Putamen (tissue), 1 donor: ENCODE measurements at regions not wholly inside any gene's neighbourhood (a gene's known extent, or its start where the extent isn't known, plus 50 kb on each side); places are given as distances from the start of the nearest gene placed in this dataset.
"Not testable (repeated sequence)": the region's sequence is repeated elsewhere in the genome, so short reads cannot be mapped to it uniquely, and the experiment has no call there.

Experiments used
- DNase-seq: peaks from one replicate; pipeline ENCODE4 v3.0.0-alpha.2; 2016; ENCODE audit warnings: low spot score

GRCh38 chr4:78660559-78660958 is 109.0 kb downstream of the ANXA3 start:
- DNase-seq: no peak

- DNase-seq: no peak
These were observed 109.6 kb downstream of the ANXA3 start for GRCh38 chr4:78661086-78661690.

DNA sequence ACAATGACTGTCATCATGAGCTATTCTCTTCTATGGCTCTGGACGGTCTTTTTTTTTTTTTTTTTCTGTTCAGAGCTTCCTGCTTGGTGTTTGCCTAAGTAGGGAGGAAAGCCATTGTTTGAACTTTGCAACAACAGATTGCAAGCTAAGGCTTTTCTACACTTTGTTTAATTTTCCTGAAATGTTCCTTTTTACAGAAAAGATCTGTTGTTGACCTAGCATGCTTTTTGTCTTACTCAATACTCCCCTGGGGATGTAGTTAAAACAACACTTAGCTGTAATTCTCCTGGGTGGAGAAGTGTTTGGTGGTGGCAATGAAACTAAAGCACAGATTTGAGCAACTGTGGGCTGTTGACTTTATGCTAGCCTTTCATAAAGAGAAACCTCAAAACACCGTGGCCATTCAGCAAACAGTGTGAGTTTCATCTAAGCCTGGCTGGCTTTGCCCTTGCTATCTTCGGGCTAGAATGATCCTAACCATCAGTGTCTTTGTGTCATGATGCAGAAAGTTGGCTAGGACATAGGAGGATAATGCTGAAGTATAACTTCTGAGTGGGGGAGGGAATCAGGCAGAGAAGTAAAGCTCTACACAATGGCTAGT is 110.5 kb downstream of the ANXA3 start:
- DNase-seq: no peak

GRCh38 chr4:78662658-78663057 is 111.1 kb downstream of the ANXA3 start:
- no peak for DNase-seq

DNA sequence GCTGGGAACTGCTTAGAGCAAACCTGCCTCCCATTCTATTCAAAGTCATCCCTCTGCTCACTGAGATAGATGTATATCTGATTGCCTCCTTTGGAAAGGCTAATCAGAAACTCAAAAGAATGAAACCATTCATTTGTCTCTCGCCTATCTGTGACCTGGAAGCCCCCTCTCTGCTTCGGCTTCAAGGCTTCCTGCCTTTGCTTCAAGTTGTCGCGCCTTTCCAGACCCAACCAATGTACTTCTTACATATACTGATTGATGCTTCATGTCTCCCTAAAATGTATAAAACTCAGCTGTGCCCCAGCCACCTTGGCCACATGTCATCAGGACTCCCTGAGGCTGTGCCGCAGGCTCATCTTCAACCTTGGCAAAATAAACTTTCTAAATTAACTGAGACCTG is 111.9 kb upstream of the BMP2K start:
- DNase-seq: not testable (repeated sequence)

DNA sequence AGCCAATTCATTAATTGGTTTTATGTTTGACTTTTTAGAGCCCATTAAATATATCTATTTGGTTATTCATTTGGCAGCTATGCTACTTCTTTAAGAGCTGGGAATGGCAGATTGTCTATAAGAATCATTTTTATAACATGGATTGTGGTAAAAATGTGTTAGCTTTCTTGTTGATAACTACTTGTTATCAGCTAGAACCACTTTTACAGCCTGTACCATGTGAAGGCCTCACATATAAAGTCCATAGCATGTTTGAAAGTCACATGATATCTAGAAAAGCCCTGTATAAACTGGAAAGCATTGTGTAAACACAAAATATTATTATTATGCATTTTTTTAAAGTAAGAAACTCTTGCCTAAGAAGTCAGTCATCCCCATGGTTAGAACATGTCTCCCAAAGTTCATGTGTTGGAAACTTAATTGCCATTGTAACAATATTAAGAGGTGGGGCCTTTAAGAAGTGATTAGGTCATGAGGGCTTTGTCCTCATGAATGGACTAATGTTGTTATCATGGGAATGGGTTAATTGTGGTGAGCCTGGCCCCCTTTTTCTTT is 110.9 kb upstream of the BMP2K start:
- no peak for DNase-seq

DNA sequence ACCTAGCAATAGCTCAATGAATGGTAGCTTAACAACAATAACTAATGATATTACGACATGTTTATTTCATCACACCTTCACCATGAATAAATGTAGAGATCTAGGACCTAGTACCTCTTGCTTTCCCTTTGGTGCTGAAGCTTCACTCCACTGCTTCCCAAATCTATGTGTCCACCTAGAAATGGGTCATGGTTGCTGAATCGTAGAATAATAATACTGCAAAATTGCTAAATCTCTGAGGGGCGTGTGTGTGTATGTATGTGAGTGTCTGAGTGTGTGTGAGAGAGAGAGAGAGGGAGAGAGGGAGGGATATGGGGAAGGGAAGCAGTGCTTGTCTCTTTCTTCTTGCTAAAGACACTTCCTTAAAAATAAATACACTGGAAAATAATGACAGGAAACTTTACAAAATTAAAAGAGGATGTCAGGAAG is 109.3 kb upstream of the BMP2K start:
- no peak for DNase-seq

GRCh38 chr4:78667325-78667724 is 108.8 kb upstream of the BMP2K start:
- DNase-seq: no peak

GRCh38 chr4:78667764-78668163 is 108.4 kb upstream of the BMP2K start:
- DNase-seq: no peak

DNA sequence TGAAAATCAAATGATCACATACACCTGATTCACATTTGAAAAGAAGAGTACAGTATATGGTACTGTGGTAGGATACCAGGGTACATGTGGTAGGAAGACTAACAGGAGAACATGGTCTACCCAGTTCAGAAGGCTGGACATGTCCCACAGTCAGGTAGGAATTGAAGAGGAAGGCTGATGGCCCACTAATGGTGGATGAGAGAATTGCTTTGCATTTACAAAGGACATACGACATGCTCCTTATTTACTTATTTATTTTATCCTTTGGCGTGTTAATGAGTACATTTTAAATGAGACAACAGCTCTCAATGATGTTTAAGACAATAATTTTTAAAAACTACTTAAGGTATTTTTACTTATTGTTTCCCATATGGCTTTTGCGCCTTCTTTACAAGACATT is 106.7 kb upstream of the BMP2K start:
- DNase-seq: no peak

- DNase-seq: no peak
These were observed 104.0 kb upstream of the BMP2K start for GRCh38 chr4:78671903-78672815.

GRCh38 chr4:78673337-78673736 is 102.8 kb upstream of the BMP2K start:
- DNase-seq: no peak

GRCh38 chr4:78675325-78675724 is 100.8 kb upstream of the BMP2K start:
- DNase-seq: no peak

- DNase-seq: no peak
These were observed 94.1 kb upstream of the BMP2K start for GRCh38 chr4:78682070-78682469.

- DNase-seq: no peak
These were observed 92.8 kb upstream of the BMP2K start for GRCh38 chr4:78683352-78683751.

DNA sequence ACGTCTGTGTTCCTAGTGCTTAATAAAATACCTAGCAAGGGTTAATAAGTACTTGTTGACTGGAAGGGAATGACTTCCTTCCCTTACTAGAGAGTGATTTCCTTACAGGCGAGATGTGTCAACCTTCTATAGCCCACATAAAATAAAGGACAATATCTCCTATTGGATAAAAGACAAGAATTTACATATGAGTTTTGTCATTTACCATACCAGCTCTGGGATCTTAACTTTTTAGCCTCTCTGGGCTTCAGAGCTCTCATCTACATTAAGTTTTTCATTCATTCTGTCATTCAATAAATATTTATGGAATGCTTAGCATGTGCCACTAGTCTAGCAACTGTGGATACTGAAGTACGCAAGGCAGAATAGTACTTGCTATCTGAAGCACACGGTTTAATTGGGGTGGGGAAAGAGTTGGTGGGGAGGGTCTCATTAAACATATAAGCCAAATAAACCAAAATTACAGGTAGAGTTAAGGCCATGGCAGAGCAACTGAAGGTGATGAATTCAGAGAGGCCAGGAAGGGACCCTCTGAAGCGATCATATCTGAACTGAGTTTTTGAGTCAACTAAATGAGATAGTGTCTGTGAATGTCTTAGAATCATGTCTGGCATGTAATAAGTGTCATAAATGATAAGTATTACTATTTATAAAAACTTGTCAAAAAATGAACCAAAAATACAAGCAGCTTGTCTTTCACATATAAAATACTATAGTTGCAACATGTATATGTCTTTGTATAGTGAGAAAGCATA is 91.6 kb upstream of the BMP2K start:
- DNase-seq: no peak

GRCh38 chr4:78687818-78688217 is 88.3 kb upstream of the BMP2K start:
- no peak for DNase-seq

- no peak for DNase-seq
These were observed 87.8 kb upstream of the BMP2K start for GRCh38 chr4:78688366-78688765.

DNA sequence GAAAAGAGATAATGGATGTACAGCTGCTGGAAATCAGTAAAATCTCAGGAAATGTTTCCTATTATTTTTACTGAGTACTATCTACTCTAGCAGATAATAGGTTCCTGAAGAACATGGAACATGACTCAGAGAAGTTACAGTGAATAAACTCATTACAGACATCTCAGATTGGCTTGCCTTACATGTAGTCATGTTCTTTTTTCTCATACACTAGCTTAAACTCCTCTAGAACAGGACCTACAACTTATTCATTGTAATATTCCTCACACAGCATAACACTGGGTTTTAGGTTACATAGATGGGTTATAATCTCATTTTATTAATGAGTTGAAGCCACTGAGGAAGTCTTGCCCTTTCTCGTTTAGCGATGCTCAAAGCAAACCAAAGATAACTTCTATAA is 86.9 kb upstream of the BMP2K start:
- DNase-seq: no peak

DNA sequence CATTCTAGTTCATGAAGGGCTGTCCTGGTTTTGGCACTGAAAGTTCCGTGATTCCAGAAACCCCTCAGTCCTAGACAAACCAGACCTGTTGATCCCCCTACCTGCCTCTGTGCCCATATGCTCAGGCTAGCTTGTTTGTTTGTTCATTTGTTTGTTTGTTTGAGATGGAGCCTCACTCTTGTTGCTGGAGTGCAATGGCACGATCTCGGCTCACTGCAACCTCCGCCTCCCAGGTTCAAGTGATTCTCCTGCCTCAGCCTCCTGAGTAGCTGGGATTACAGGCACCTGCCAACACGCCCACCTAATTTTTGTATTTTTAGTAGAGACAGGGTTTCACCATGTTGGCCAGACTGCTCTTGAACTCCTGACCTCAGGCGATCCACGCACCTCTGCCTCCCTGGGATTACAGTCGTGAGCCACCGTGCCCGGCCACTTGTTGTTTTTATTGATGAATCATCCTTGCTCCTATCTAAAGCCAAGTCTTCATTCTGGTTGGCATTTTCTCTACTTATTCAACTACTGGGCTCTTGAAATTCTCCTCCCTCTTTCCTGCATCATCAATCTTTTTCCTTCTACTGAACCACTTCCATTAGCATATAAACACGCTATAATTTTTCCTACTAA is 86.3 kb upstream of the BMP2K start:
- no peak for DNase-seq

GRCh38 chr4:78691334-78691754 is 84.8 kb upstream of the BMP2K start:
- no peak for DNase-seq
